HG03457 (cell line): ENCODE measurements at regions not wholly inside any gene's neighbourhood (a gene's known extent, or its start where the extent isn't known, plus 50 kb on each side); places are given as distances from the start of the nearest gene placed in this dataset.

Experiments
- ATAC-seq: cut with Tn5 transposase; IDR thresholded peaks from one replicate; pipeline ENCODE4 v1.9.1; 2021; ENCODE audit warnings: moderate number of reproducible peaks; ENCODE audit not compliant: unreplicated experiment

DNA sequence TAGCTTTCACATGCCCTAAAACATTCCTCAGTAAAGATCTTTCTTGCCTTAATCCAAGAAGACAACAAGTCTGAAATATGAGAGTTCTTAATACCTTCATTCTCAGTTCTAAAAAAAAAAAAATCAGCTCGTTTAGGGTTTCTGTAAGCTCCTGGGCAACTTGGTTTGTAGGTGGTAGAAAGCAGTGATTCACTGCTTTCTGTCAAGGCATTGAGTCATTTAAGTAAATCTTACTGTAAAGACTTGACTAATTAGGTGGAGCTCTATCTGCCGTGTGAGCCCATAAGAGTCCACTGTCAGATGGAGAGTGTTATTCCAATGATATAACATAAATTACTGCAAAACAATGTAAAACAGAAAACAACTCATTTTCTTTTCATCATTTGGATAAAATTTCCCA, 56.1 kb upstream of the MAST4 start:
- no peak for ATAC-seq

DNA sequence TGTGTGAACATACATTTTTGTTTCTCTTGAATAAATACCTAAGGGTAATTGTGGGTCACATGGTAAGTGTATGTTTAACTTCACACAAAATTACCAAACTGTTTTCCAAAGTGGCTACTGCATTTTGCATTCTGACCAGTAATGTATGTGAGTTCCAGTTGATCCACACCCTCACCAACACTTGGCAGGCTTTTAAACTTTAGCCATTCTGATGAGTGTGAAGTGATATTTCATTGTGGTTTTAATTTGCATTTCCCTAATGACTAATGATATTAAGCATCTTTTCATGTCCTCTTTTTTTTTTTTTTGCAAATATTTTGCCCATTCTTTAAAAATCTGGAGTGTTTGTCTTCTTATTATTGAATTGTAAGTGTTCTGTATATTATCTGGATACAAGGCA, 53.5 kb upstream of the MAST4 start:
- ATAC-seq: no peak
